ENCODE measurements at regions not wholly inside any gene's neighbourhood (a gene's known extent, or its start where the extent isn't known, plus 50 kb on each side); places are given as distances from the start of the nearest gene placed in this dataset.

GRCh38 chr2:18180031-18180610, 301.7 kb downstream of the KCNS3 start:
- no peak overlapping the region for H3K4me3 Mint-ChIP-seq
- H3K79me2 ChIP-seq (replicated peaks; ENCODE audit: insufficient read depth) = no peaks in the 10 kb centered on the region
- no peak overlapping the region for H3K4me3 ChIP-seq
- peaks cover 2% of the 10 kb centered on the region; the same call in 2 of the 3 replicates for H3K4me1 Mint-ChIP-seq
- no peaks in the 10 kb centered on the region for H3F3A ChIP-seq (replicated peaks; ENCODE audit: low read depth)
- H3K36me3 ChIP-seq (ENCODE audit: insufficient read depth) = no peaks in the 10 kb centered on the region
- no peaks in the 10 kb centered on the region for H3K27me3 Mint-ChIP-seq (ENCODE audit: insufficient read depth, low read depth, poor library complexity)
- DNase-seq (ENCODE audit: low spot score) = no peak
- H3K9me3 Mint-ChIP-seq = no peaks in the 10 kb centered on the region
- no peaks in the 10 kb centered on the region for H3K9me2 ChIP-seq (ENCODE audit: insufficient read depth)
- H3K36me3 Mint-ChIP-seq (ENCODE audit: low read depth) = no peaks in the 10 kb centered on the region
- H4K20me1 ChIP-seq (replicated peaks; ENCODE audit: insufficient read depth) = no peaks in the 10 kb centered on the region
- H3K27me3 ChIP-seq (ENCODE audit: insufficient read depth) = no peaks in the 10 kb centered on the region
- H3K27ac Mint-ChIP-seq = no peak overlapping the region
- TF ChIP-seq POLR2AphosphoS5 (IDR thresholded peaks at IDR 0.05; ENCODE audit: low read depth) (no peak), CTCF (conservative IDR thresholded peaks at IDR 0.05; ENCODE audit: low read depth in 2 of 2) (no peak), REST (IDR thresholded peaks at IDR 0.05; ENCODE audit: unreplicated experiment) (no peak), ETS1 (IDR thresholded peaks at IDR 0.05) (no peak), ZNF331 (CRISPR knock-in tag; IDR thresholded peaks at IDR 0.05; ENCODE audit: low read depth) (no peak), ZNF114 (CRISPR knock-in tag; IDR thresholded peaks at IDR 0.05) (no peak), NANOG (IDR thresholded peaks at IDR 0.05; ENCODE audit: borderline replicate concordance) (no peak), STAT1 (IDR thresholded peaks at IDR 0.05; ENCODE audit: unreplicated experiment) (no peak), JUNB (IDR thresholded peaks at IDR 0.05; ENCODE audit: unreplicated experiment) (no peak), CREB1 (CRISPR knock-in tag; IDR thresholded peaks at IDR 0.05; ENCODE audit: low read depth) (no peak), EZH2 (IDR thresholded peaks at IDR 0.05; ENCODE audit: low read depth, unreplicated experiment) (no peak), ZNF462 (CRISPR knock-in tag; IDR thresholded peaks at IDR 0.05) (no peak), EZH2phosphoT487 (IDR thresholded peaks at IDR 0.05; ENCODE audit: unreplicated experiment) (no peak)
- H2AFZ ChIP-seq = no peak overlapping the region
- ATAC-seq = no peak; the same call in 1 of the 3 replicates
- H3K27ac ChIP-seq (ENCODE audit: low read depth) = no peak overlapping the region
- no peak overlapping the region for H3K4me2 ChIP-seq
- H3K4me1 ChIP-seq (ENCODE audit: insufficient read depth) = no peaks in the 10 kb centered on the region
